ENCODE measurements at regions not wholly inside any gene's neighbourhood (a gene's known extent, or its start where the extent isn't known, plus 50 kb on each side); places are given as distances from the start of the nearest gene placed in this dataset.

GRCh38 chr21:27691516-27691915, 724.6 kb upstream of the ADAMTS5 start:
- no peaks in the 10 kb centered on the region for H3K79me2 ChIP-seq (ENCODE audit: insufficient read depth)
- no peaks in the 10 kb centered on the region for H3K9me2 ChIP-seq (ENCODE audit: insufficient read depth)
- no peak overlapping the region for H3K27ac ChIP-seq
- no peak for DNase-seq
- peaks cover 9% of the 10 kb centered on the region for H3F3A ChIP-seq (ENCODE audit: insufficient read depth)
- H4K20me1 ChIP-seq (ENCODE audit: insufficient read depth): no peaks in the 10 kb centered on the region
- peaks cover 30% of the 10 kb centered on the region for H3K4me1 ChIP-seq (ENCODE audit: insufficient read depth)
- no peak overlapping the region for H3K4me3 ChIP-seq
- no peaks in the 10 kb centered on the region for H3K9me3 ChIP-seq (ENCODE audit: low read depth)
- no peaks in the 10 kb centered on the region for H3K27me3 ChIP-seq (replicated peaks; ENCODE audit: insufficient read depth)
- no peak overlapping the region for H3K9ac ChIP-seq
- H2AFZ ChIP-seq: no peak overlapping the region
- no peak overlapping the region for H3K4me2 ChIP-seq (ENCODE audit: unreplicated experiment)
- in situ Hi-C loops (cut with MboI): no loop called here
- H3K36me3 ChIP-seq (ENCODE audit: low read depth): no peaks in the 10 kb centered on the region
- 36 to 46% methylated on average over 1 of the region's 1 CpG for WGBS, 2 experiments (ENCODE audit: low coverage in 1 of 2, low lambda C conversion rate in 2 of 2, missing lambda C conversion rate in 2 of 2)
- no peak for TF ChIP-seq EZH2phosphoT487 (IDR thresholded peaks at IDR 0.05; ENCODE audit: insufficient read depth, low read depth)

GRCh38 chr21:27691006-27691405, 724.1 kb upstream of the ADAMTS5 start:
- Histone ChIP-seq H3K36me3 (ENCODE audit: low read depth) (no peaks in the 10 kb centered on the region), H3F3A (ENCODE audit: insufficient read depth) (peaks cover 9% of the 10 kb centered on the region), H3K9ac (no peak overlapping the region), H3K79me2 (ENCODE audit: insufficient read depth) (no peaks in the 10 kb centered on the region), H3K27ac (no peak overlapping the region), H4K20me1 (ENCODE audit: insufficient read depth) (no peaks in the 10 kb centered on the region), H3K4me2 (ENCODE audit: unreplicated experiment) (no peak overlapping the region), H3K9me2 (ENCODE audit: insufficient read depth) (no peaks in the 10 kb centered on the region), H2AFZ (no peak overlapping the region), H3K4me3 (no peak overlapping the region), H3K27me3 (replicated peaks; ENCODE audit: insufficient read depth) (no peaks in the 10 kb centered on the region), H3K9me3 (ENCODE audit: low read depth) (no peaks in the 10 kb centered on the region), H3K4me1 (ENCODE audit: insufficient read depth) (peaks cover 30% of the 10 kb centered on the region)
- in situ Hi-C loops (cut with MboI): no loop called here
- no peak for DNase-seq
- 82 to 83% methylated on average over 1 of the region's 1 CpG for WGBS, 2 experiments (ENCODE audit: low coverage in 1 of 2, low lambda C conversion rate in 2 of 2, missing lambda C conversion rate in 2 of 2)
- TF ChIP-seq EZH2 (IDR thresholded peaks at IDR 0.05; ENCODE audit: insufficient read depth, poor library complexity, severe bottlenecking): no peak
- no peak for TF ChIP-seq EZH2phosphoT487 (IDR thresholded peaks at IDR 0.05; ENCODE audit: insufficient read depth, low read depth)

- in situ Hi-C loops (cut with MboI): no loop called here
- Histone ChIP-seq H3K27ac (no peak overlapping the region), H3K9ac (no peak overlapping the region), H3K36me3 (ENCODE audit: low read depth) (no peaks in the 10 kb centered on the region), H3K4me2 (ENCODE audit: unreplicated experiment) (no peak overlapping the region), H2AFZ (no peak overlapping the region), H3K4me3 (no peak overlapping the region), H4K20me1 (ENCODE audit: insufficient read depth) (no peaks in the 10 kb centered on the region), H3K79me2 (ENCODE audit: insufficient read depth) (no peaks in the 10 kb centered on the region), H3K9me3 (ENCODE audit: low read depth) (no peaks in the 10 kb centered on the region), H3K27me3 (replicated peaks; ENCODE audit: insufficient read depth) (no peaks in the 10 kb centered on the region), H3K4me1 (ENCODE audit: insufficient read depth) (peaks cover 30% of the 10 kb centered on the region), H3F3A (ENCODE audit: insufficient read depth) (peaks cover 9% of the 10 kb centered on the region), H3K9me2 (ENCODE audit: insufficient read depth) (no peaks in the 10 kb centered on the region)
- DNase-seq: no peak
- TF ChIP-seq EZH2 (IDR thresholded peaks at IDR 0.05; ENCODE audit: insufficient read depth, poor library complexity, severe bottlenecking): no peak
- no peak for TF ChIP-seq EZH2phosphoT487 (IDR thresholded peaks at IDR 0.05; ENCODE audit: insufficient read depth, low read depth)
- 65 to 75% methylated on average over 4 of the region's 4 CpGs for WGBS, 2 experiments (ENCODE audit: low coverage in 1 of 2, low lambda C conversion rate in 2 of 2, missing lambda C conversion rate in 2 of 2)
Observed at GRCh38 chr21:27690426-27690825, 723.5 kb upstream of the ADAMTS5 start.

GRCh38 chr21:27688773-27689172, 721.9 kb upstream of the ADAMTS5 start:
- in situ Hi-C loops (cut with MboI): no loop called here
- H3K79me2 ChIP-seq (ENCODE audit: insufficient read depth): no peaks in the 10 kb centered on the region
- no peak overlapping the region for H2AFZ ChIP-seq
- H3F3A ChIP-seq (ENCODE audit: insufficient read depth): peaks cover 9% of the 10 kb centered on the region
- H3K27me3 ChIP-seq (replicated peaks; ENCODE audit: insufficient read depth): no peaks in the 10 kb centered on the region
- TF ChIP-seq EZH2phosphoT487 (IDR thresholded peaks at IDR 0.05; ENCODE audit: insufficient read depth, low read depth) (no peak), EZH2 (IDR thresholded peaks at IDR 0.05; ENCODE audit: insufficient read depth, poor library complexity, severe bottlenecking) (no peak)
- H4K20me1 ChIP-seq (ENCODE audit: insufficient read depth): no peaks in the 10 kb centered on the region
- no peaks in the 10 kb centered on the region for H3K9me3 ChIP-seq (ENCODE audit: low read depth)
- no peak overlapping the region for H3K4me2 ChIP-seq (ENCODE audit: unreplicated experiment)
- no peaks in the 10 kb centered on the region for H3K36me3 ChIP-seq (ENCODE audit: low read depth)
- peaks cover 20% of the 10 kb centered on the region for H3K4me1 ChIP-seq (ENCODE audit: insufficient read depth)
- H3K9me2 ChIP-seq (ENCODE audit: insufficient read depth): no peaks in the 10 kb centered on the region
- H3K9ac ChIP-seq: no peak overlapping the region
- no peak for DNase-seq
- no peak overlapping the region for H3K4me3 ChIP-seq
- H3K27ac ChIP-seq: no peak overlapping the region

- H3K9me3 ChIP-seq (ENCODE audit: low read depth): no peaks in the 10 kb centered on the region
- peaks cover 14% of the 10 kb centered on the region for H3K4me1 ChIP-seq (ENCODE audit: insufficient read depth)
- H3K27ac ChIP-seq: no peak overlapping the region
- no peaks in the 10 kb centered on the region for H3K9me2 ChIP-seq (ENCODE audit: insufficient read depth)
- H3K4me2 ChIP-seq (ENCODE audit: unreplicated experiment): no peak overlapping the region
- no peaks in the 10 kb centered on the region for H4K20me1 ChIP-seq (ENCODE audit: insufficient read depth)
- H2AFZ ChIP-seq: no peak overlapping the region
- no peaks in the 10 kb centered on the region for H3K79me2 ChIP-seq (ENCODE audit: insufficient read depth)
- TF ChIP-seq EZH2phosphoT487 (IDR thresholded peaks at IDR 0.05; ENCODE audit: insufficient read depth, low read depth): no peak
- no peak for TF ChIP-seq EZH2 (IDR thresholded peaks at IDR 0.05; ENCODE audit: insufficient read depth, poor library complexity, severe bottlenecking)
- no peak for DNase-seq
- WGBS, 2 experiments (ENCODE audit: low coverage in 1 of 2, low lambda C conversion rate in 2 of 2, missing lambda C conversion rate in 2 of 2): 98% methylated on average over 2 of the region's 2 CpGs
- H3K36me3 ChIP-seq (ENCODE audit: low read depth): no peaks in the 10 kb centered on the region
- no peaks in the 10 kb centered on the region for H3K27me3 ChIP-seq (replicated peaks; ENCODE audit: insufficient read depth)
- no peaks in the 10 kb centered on the region for H3F3A ChIP-seq (ENCODE audit: insufficient read depth)
- no peak overlapping the region for H3K9ac ChIP-seq
- in situ Hi-C loops (cut with MboI): no loop called here
- H3K4me3 ChIP-seq: no peak overlapping the region
Observed at GRCh38 chr21:27683292-27683691, 716.4 kb upstream of the ADAMTS5 start.

Data from GM23248 (cell line).